GM21529 (cell line): ENCODE measurements at regions not wholly inside any gene's neighbourhood (a gene's known extent, or its start where the extent isn't known, plus 50 kb on each side); places are given as distances from the start of the nearest gene placed in this dataset.

ENCODE experiments used
- ATAC-seq: cut with Tn5 transposase; IDR thresholded peaks from one replicate; pipeline ENCODE4 v1.9.1; 2021; ENCODE audit not compliant: unreplicated experiment

DNA sequence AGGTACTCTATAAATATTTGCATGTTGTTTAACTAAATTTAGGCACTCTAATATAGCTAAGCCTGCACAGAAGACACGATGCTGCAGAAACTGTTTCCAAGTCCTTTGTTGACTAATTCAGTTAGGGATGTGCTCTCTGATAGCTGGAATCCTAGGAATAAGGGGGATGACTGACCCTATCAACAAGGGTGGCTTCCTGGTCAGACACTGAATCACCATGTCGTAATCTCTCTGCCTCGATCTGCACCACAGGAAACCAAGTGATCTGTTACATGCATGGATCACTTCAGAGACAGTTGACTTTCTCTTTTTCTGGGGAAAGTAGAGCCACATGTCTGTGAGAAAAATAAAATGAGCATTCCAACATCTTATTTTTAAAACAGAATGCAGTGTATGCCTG lies 169.1 kb downstream of the GUCY2F start:
- no peak for ATAC-seq

DNA sequence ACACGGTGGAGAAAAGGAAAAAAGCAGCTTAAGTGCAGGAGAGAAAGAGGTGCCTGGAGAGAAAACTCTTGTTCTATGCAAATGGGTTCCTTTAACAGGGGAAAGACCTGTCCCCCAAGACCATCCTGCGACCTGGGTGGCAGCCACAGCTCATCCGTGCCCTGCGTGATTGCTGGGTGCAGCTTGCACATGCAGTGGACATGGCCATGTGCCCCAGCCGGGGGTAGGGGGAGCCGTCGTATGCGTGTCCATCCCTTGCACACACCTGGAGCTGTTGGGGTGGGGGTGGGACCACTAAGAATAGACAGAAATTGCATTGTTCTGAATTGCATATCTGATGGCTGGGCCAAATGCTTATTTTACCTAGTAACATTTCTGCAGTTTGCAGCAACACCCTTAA lies 171.9 kb downstream of the GUCY2F start:
- ATAC-seq = no peak

DNA sequence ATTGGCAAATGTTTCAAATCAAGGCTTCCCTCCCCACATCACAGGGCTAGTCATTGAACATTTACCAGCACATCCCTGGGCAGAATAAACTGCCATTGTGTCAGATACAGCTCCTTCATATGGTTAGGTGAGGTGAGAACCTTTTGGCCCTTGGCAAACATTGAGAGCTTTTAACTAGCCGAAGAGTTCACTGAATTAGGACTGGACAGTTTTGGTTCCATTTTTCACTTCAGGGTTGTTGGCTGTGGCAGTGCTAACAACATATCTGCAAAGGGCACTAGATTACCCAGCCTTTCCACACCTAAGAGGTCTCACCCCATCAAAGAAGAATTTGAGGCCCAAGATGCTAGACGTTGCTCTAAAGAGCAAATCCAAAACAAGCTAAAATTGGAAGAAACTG lies 180.7 kb downstream of the GUCY2F start:
- ATAC-seq = no peak

DNA sequence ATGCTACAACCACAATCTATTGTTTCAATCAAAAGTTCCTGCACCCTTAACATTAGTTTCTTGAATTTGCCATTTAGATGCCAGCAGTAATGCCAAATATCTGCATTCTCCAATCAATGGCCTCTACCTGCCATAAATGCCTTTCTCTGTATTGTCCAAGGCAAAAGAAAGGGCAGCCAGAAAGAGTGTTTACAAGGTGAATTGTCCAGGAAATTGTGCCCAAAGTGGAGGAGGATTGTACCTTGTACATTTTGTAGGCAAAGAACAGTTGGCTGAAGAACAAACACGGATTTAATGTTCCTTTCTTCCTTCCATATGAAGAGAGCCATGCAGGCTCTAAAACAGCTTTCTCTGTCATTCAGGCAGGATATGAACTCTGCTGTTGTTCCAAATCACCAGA lies 181.5 kb downstream of the GUCY2F start:
- no peak for ATAC-seq

DNA sequence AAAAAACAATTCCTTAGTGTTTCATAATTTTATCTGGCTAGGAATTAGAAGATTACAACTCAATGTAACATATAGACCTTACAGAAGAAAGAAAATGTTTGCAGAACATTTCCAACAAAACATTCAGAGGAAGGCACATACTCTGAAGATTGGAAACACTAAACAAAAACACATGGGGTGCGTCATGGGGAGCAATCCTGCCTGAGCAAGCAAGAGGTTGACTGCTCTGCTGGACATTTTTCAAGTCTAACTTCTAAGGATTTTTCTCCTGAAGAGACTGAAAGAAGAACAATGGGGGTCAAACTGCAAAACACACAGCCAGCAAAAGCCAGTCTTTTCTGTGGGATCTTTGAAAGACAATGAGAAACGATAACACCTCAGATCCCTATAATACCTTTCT lies 182.8 kb downstream of the GUCY2F start:
- ATAC-seq = no peak

DNA sequence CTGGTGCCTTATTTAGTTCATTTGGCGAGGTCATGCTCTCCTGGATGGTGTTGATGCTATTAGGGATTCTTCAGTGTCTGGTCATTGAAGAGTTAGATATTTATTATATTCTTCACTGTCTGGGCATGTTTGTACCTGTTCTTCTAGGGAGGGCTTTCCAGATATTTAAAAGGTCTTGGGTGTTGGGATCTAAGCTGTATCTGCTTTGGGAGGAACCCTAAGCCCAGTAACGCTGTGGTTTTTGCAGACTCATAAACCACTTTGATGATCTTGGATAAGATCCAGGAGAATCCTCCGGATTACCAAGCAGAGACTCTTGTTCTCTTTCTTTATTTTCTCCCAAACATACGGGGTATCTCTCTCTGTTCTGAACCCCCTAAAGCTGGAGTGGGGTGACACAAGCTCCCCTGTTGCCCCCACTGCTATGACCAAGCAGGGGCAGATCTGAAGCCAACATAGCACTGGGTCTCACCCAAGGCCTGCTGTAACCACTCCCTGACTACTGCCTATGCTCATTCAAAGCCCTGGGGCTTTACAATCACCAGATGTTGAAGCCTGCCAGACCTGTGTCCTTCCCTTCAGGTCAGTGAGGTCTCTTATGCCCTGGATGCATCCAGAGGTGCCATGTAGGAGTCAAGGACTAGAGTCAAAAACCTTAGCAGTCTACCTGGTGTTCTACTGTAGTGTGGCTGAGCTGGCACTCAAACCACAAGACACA lies 187.6 kb downstream of the GUCY2F start:
- ATAC-seq = no peak

DNA sequence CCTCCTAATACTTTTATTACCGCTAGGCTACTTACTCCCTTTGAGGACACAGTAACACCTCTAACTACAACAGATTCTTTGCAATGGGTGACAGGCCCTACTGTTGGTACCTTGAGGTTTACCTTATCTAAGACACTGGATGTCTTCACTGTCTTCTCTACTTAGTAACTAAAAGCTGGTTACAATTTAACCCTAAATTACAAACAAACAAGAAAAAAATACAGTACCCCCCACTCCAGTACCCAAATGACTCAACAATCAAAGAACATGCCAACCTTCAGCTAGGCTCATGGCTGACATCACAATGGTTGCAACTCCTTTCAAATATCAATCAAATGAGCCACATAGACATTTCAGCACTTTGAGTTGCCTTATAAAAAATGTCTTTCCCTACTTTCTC lies 198.0 kb downstream of the GUCY2F start:
- no peak for ATAC-seq

DNA sequence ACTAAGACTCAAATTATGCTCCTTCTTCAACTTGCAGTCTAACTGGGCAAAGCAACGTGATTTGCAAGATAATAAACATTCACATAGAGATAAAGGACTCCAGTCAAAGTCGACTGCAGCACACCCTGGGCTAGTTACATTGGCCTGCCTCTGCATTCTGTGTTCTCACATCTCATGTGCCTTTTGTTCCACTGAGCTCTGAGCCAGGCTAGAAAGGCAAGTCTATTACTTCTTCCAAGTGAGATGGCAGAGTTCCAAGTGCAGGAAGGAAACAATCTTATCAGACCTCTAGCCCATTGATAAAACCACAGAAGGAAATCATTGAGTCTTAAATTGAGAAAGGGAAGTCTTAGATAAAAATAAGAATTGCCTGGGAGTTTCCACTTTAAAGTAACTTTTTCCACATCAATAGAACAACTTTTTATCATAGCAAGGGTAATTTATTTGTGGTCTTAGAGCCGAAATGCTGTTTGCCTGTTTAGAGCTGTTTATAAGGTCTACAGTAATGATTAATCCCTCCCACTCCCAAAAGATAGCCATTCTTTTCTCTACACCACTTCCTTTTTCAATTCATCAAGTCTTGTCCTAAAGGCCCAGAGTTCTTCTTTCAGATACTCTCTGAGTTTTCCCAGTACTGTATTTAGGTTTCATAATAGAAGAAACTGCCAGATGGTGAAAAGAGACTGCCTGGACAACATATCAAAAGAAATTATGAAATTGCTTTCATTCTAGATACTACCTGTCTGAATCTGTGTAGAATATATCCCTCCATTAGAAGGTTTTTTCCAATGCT lies 200.2 kb downstream of the GUCY2F start:
- ATAC-seq = peak; percentile 72

DNA sequence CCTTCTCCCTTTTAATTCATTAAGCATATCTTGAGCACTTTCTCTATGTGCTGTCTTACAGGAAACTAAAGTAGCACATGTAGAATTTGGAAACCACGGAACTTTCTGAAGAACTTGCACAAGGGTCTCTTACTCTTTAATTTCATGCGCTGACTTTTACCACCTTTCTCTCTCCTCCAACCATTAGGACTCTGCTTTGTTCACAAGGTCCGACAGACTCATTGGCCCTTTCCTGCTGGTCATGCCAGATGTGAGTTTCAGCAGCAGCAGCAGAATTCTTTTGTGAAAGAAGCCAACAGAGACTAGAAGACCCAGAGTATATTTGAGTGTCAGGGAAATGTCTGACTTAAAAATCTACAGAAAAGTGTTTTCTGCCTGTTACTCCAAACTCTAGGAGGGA lies 207.1 kb downstream of the GUCY2F start:
- no peak for ATAC-seq

DNA sequence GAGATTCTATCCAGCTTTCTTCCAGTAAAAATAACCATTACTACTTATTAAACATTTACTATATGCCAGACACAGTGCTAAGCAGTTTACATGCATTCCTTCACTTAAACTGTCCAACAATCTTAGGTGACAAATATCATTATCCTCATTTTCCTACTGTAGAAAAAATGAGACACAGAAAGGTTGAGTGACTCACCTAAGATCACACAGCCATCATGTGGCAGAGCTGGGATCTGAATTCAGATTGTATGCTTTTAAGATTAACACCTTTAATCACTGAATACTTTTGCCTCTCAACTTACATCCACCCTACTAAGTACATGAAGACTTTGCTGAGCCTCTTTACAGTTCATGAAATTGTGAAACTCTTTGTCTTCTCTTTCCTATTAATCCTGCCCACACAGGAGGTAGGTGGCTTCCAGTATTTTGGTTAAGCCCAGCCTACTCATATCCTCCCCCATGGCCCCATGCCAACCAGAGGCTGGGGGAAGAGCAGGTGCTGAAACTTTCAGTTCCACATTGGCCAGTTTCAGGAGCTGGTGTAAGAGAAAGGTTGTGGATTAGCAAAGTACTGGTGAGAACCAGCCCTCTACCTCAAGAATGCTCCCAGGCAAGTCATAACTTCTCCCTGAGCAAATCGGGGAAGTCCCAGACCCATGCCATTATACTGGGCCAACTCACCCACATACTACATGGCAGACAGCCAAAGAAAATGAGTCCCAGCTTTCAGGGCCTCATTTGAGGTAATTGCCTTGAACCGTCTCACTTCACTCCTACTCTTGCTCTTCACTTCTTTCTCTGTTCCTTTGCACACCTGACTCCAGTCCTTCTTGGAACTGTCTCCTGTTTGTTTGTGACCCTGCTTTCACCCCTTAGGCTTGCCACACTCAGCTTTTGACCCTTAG lies 211.1 kb downstream of the GUCY2F start:
- peak; percentile 93 for ATAC-seq

DNA sequence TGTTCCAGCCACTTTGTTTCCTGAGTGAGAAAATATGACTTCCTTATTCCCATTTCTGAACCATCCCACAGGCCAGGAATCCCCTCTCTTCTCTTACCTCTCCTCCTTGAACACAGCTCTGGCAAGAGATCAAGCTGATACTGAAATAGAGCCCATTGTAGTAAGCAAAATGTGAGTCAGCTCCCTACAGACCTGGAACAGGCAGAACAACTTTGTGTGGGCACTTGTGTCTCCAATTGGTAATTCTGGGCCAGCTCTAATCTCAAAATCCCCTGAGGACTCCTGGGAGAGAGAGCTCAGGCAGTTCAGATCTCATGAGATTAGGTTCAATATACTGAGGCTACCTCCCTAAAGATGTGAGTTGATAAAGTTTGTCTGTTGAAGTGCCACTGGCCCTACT lies 213.5 kb downstream of the GUCY2F start:
- ATAC-seq = no peak

DNA sequence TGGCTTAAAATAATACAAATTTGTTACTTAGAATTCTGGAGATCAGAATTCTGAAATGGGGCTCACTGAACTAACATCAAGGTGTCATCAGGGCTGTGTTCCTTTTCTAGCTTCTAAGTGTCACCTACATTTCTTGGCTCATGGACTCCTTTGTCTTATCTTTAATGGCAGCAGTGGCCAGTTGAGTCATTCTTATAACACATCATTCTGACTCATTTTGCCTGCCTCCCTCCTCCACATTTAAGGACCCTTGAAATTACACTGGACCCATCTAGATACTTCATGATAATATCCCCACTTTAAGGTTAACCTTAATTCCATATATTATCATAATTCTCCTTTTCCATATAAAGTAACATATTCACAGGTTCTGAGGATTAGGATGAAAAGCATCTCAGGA lies 215.9 kb downstream of the GUCY2F start:
- ATAC-seq = no peak

DNA sequence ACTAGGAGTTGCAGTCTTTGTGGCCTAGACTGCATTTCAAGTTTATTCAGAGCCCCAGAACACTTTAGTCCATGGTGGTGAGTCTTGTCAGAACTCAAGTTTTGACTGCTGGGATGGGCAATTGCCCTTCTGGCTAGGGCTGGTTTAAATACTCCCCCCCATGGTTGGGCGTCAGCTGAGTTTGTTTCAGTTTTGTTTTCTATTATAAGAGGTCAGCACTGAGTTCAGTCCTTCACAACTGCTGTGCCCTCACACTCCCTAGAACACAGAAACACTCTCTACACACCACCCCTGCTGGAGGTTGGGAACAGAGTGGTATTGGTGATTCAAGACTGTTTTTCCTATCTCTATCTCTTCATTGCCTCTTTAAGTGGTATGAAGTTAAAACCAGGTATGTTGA lies 217.0 kb downstream of the GUCY2F start:
- ATAC-seq = peak; percentile 74

DNA sequence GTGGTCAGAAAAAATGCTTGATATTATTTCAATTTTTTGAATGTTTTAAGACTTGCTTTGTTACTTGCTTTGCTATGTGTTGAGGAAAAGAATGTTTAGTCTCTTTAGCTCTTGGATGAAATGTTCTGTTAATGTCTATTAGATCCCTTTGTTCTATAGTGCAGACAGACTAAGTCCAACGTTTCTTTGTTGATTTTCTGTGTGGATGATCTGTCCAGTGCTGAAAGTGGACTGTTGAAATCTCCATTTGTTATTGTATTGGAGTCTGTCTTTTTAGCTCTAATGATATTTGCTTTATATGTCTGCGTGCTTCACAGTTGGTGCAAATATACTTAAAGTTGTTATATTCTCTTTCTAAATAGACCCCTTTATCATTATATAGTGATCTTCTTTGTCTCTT lies 220.6 kb downstream of the GUCY2F start:
- no peak for ATAC-seq

DNA sequence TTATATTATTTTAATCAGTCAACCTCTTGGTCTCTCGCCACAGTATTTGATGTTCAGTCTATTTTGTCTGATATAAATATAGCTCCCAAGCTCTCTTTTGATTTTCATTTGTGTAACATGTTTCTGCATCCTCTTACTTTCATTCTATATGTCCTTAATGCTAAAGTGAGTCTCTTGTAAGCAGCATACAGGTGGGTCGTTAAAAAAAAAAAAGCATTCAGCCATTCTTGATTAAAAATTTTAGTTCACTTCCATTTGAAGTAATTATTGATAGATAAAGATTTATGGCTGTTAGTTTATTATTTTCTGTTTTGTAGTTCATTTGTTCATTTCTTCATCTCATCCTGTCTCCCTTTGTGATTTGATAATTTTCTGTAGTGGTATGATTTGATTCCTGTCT lies 229.1 kb downstream of the GUCY2F start:
- no peak for ATAC-seq

DNA sequence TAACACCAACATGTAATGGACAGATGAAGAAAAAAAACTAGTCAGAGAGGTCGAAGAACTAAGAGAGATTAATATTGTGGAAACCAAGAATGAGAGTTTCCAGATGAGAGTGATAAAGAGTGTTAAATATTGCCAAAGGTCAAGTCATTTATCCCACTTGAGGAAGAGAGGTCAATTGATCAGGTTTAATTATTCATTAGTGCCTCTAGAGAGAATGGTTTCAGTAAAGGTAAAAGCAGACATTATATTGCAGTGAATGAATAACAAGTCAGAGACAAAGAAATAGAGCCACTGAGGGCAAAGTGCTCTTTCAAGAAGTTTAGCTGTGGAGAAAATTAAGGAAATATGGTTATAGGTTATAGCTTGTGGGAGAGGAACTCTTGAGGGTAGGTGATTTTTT lies 263.1 kb downstream of the GUCY2F start:
- no peak for ATAC-seq

DNA sequence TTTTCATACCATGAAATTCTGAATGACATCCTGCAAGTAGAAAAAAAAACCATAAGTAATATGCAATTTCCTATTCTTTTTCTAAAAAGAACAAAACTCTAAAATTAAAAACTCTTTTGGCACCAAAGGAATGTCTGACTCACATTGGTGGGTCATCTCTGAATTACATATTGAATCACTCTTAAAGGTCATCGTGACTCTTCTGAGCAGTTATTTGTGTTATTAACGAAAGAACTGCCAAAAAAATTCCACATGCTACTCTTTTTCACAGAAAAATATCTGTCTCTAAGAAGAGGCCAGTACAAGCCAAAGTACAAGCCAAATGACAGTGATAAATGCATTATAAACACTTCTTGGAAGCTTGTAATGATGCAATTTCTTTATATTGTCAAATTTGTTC lies 282.2 kb downstream of the GUCY2F start:
- ATAC-seq = no peak

DNA sequence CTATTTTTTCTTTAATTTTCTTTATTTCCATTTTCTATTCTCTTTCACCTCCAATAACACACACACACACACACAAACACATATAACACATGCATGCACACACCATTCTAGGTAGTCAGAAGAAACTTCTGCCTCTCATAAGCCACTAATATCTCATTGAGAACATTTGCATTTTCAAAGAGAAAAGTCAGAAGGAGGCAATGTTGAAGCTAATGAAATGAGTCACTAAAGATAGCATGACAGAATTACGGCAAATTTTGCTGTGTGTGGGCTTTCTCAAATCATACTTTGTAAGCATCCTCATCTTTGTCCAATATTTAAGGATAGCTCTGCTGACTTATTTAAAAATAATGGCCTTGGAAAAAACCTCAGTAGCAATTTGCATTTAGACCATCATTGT lies 291.3 kb downstream of the GUCY2F start:
- ATAC-seq = peak; percentile 48

DNA sequence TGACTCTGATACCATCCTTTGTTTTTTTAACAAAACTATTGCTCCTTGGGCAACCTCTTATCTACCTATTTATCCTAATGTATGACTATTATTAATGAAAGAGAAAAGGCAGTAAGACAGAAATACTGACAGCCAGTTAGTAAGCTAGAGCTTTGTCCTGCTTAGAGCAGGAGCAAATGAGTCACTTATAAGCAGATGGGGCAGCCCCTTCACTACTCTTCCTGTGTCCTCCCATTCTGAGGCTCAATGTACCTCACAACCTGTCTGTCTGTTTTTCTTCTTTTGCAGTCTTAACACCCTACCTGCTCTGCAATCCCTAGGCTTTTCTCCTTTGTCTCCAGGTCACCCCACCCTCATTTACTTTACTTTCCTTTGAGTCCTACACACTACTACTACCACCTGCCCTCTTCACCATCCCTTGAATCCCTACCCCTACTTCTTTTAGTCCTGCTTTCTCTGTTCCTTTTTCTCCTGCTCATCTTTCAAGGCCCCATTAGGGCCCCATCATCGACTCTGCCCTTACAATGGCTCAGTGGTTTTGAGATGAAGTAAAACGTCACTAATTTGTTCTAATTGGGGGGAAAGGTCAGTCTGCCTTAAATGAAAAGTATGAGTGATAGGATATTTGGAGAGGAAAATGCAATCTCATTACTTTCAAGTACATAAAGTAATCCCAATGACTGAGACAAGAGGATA lies 294.3 kb downstream of the GUCY2F start:
- ATAC-seq = peak; percentile 82

DNA sequence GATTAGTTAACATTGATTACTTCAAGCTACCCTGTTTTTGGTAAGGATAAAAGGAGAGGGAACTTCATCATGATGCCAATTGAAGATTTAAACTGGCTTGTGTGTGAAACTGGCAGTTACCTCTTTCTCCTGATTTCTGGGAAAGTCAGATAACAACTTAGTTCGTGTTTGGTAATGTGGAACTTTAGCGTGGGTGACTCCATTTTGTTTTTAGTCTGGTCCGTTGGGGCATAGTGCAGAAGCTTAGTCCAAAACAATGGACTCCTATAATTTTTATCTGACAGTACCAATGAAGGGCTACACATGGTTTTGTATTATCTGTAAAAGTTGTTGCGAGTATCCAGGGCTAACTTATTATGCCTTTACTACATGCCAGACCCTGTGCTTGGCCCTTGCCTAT lies 294.9 kb downstream of the GUCY2F start:
- ATAC-seq = no peak

DNA sequence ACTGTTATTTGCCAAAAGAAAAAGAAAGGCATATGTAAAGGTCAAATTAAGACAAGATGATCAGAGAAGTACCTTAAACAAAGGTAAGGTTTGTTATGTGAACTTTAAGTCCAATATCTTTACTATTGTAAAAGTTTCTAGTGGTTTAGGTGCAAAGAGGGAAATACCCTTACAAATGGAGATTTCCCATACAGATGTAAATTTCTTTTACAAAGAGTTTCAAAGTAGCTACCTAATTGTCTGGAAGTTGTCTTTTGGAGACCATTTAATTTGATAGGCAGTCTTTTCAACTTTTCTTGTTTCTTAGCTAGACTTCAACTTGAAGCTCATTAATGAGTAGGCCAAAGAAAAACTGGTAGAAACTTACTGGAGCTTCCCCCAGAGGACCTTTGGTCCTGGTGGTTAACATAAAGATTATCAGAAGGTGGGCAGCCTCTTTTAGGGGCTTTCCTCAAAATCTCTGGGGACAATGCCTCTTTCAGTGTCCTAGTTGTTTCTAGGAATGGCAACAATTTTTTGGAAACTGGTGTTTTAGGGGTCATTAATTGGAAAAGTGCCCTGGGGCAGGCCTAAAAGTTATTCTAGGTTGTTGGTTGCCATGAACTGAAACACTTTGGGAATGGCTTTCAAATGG lies 297.3 kb downstream of the GUCY2F start:
- no peak for ATAC-seq
